ENCODE measurements at regions not wholly inside any gene's neighbourhood (a gene's known extent, or its start where the extent isn't known, plus 50 kb on each side); places are given as distances from the start of the nearest gene placed in this dataset.

- no peak overlapping the region for H3K4me3 ChIP-seq (replicated peaks; ENCODE audit: low read depth, low read length)
- no peak for TF ChIP-seq CTCF (IDR thresholded peaks at IDR 0.05; ENCODE audit: low read depth, low read length, missing control alignments)
- DNase-seq (ENCODE audit: extremely low read depth, low read depth), result no peak
Measured at GRCh38 chr1:79262745-79263258, 256.3 kb upstream of the ADGRL4 start.

GRCh38 chr1:79259390-79260336, 253.1 kb upstream of the ADGRL4 start:
- peak; percentile 22 for DNase-seq (ENCODE audit: extremely low read depth, low read depth)
- H3K4me3 ChIP-seq (replicated peaks; ENCODE audit: low read depth, low read length), result no peak overlapping the region
- TF ChIP-seq CTCF (IDR thresholded peaks at IDR 0.05; ENCODE audit: low read depth, low read length, missing control alignments), result peak; percentile 42

- no peak overlapping the region for H3K4me3 ChIP-seq (replicated peaks; ENCODE audit: low read depth, low read length)
- no peak for TF ChIP-seq CTCF (IDR thresholded peaks at IDR 0.05; ENCODE audit: low read depth, low read length, missing control alignments)
- no peak for DNase-seq (ENCODE audit: extremely low read depth, low read depth)
Measured at GRCh38 chr1:79255421-79255820, 248.9 kb upstream of the ADGRL4 start.

- no peak for DNase-seq (ENCODE audit: extremely low read depth, low read depth)
- no peak overlapping the region for H3K4me3 ChIP-seq (replicated peaks; ENCODE audit: low read depth, low read length)
- no peak for TF ChIP-seq CTCF (IDR thresholded peaks at IDR 0.05; ENCODE audit: low read depth, low read length, missing control alignments)
Measured at GRCh38 chr1:79252598-79252997, 246.1 kb upstream of the ADGRL4 start.

- TF ChIP-seq CTCF (IDR thresholded peaks at IDR 0.05; ENCODE audit: low read depth, low read length, missing control alignments), result no peak
- no peak for DNase-seq (ENCODE audit: extremely low read depth, low read depth)
- no peak overlapping the region for H3K4me3 ChIP-seq (replicated peaks; ENCODE audit: low read depth, low read length)
Measured at GRCh38 chr1:79239840-79240239, 233.3 kb upstream of the ADGRL4 start.

GRCh38 chr1:79235301-79236002, 228.9 kb upstream of the ADGRL4 start:
- H3K4me3 ChIP-seq (replicated peaks; ENCODE audit: low read depth, low read length), result no peak overlapping the region
- TF ChIP-seq CTCF (IDR thresholded peaks at IDR 0.05; ENCODE audit: low read depth, low read length, missing control alignments), result no peak
- DNase-seq (ENCODE audit: extremely low read depth, low read depth), result no peak
